Osteoblast (primary cell): ENCODE measurements at regions not wholly inside any gene's neighbourhood (a gene's known extent, or its start where the extent isn't known, plus 50 kb on each side); places are given as distances from the start of the nearest gene placed in this dataset.
"Not testable (repeated sequence)": the region's sequence is repeated elsewhere in the genome, so short reads cannot be mapped to it uniquely, and the experiment has no call there.

Experiments
- DNase-seq: peaks from one replicate; pipeline ENCODE4 v3.0.0; 2011; ENCODE audit warnings: low spot score, mixed read lengths; ENCODE audit not compliant: insufficient read length; ENCODE audit errors: missing footprints
- H2AFZ ChIP-seq: 2 replicates; pipeline ENCODE4 v1.6.0; 2011; ENCODE audit warnings: mild to moderate bottlenecking, low read length
- H3K27ac ChIP-seq: 2 replicates; pipeline ENCODE4 v1.5.1; 2011; ENCODE audit warnings: mild to moderate bottlenecking, low read depth, low read length, moderate library complexity
- H3K27me3 ChIP-seq: 2 replicates; pipeline ENCODE4 v1.6.0; 2012; ENCODE audit warnings: mild to moderate bottlenecking, control low read depth, inconsistent platforms, low read length, moderate library complexity; ENCODE audit not compliant: insufficient read depth
- H3K36me3 ChIP-seq: 2 replicates; pipeline ENCODE4 v1.5.1; 2011; ENCODE audit warnings: mild to moderate bottlenecking, low read length, control low read depth, moderate library complexity; ENCODE audit not compliant: insufficient read depth
- H3K4me1 ChIP-seq: 2 replicates; pipeline ENCODE4 v1.5.1; 2011; ENCODE audit warnings: mild to moderate bottlenecking, low read length, control low read depth, moderate library complexity; ENCODE audit not compliant: insufficient read depth
- H3K4me2 ChIP-seq: 2 replicates; pipeline ENCODE4 v1.6.0; 2011; ENCODE audit warnings: mild to moderate bottlenecking, low read length; ENCODE audit not compliant: insufficient read depth
- H3K4me3 ChIP-seq: fragments of 200-600 bp; sonication (generic); 3 replicates; pipeline ENCODE4 v1.5.1; 2012; ENCODE audit warnings: mild to moderate bottlenecking, low read length, inconsistent platforms; ENCODE audit not compliant: insufficient read depth
- H3K79me2 ChIP-seq: 2 replicates; pipeline ENCODE4 v1.6.0; 2012; ENCODE audit warnings: mild to moderate bottlenecking, low read length, control low read depth, inconsistent platforms; ENCODE audit not compliant: insufficient read depth
- H3K9me3 ChIP-seq: 2 replicates; pipeline ENCODE4 v1.5.1; 2011; ENCODE audit warnings: low read depth, low read length, control low read depth
- H4K20me1 ChIP-seq: 2 replicates; pipeline ENCODE4 v1.6.0; 2012; ENCODE audit warnings: mild to moderate bottlenecking, low read length, control low read depth; ENCODE audit not compliant: insufficient read depth
- TF ChIP-seq, protein P1 (sequence below): IDR thresholded peaks from 2 replicates; pipeline ENCODE4 v1.5.1; 2011; ENCODE audit warnings: mild to moderate bottlenecking, low read depth, low read length, moderate library complexity; ENCODE audit errors: extremely low read depth

DNA sequence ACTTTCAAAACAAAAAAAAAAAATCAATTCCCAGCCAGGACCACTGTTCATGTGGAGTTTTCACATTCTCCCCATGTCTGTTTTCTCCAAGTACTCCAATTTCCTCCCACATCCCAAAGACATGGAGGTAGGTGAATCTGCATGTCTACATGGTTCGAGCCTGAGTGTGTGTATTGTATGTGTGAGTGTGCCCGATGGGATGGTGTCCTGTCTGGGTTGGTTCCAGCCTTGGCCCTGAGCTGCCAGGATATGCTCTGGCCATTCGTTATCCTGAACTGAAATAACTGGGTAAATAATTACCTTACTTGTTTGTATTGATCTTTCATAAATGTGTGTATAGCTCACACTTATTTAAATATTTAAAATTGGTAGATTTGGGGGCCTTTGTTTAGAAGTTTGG, 452.3 kb upstream of the RORB start:
- no peaks in the 10 kb centered on the region for H3K36me3 ChIP-seq
- no peaks in the 10 kb centered on the region for H3K4me1 ChIP-seq
- no peak for DNase-seq
- no peaks in the 10 kb centered on the region for H3K27me3 ChIP-seq
- no peak overlapping the region for H3K4me2 ChIP-seq
- H3K79me2 ChIP-seq = no peaks in the 10 kb centered on the region
- H3K27ac ChIP-seq = no peak overlapping the region
- TF ChIP-seq, protein P1, sequence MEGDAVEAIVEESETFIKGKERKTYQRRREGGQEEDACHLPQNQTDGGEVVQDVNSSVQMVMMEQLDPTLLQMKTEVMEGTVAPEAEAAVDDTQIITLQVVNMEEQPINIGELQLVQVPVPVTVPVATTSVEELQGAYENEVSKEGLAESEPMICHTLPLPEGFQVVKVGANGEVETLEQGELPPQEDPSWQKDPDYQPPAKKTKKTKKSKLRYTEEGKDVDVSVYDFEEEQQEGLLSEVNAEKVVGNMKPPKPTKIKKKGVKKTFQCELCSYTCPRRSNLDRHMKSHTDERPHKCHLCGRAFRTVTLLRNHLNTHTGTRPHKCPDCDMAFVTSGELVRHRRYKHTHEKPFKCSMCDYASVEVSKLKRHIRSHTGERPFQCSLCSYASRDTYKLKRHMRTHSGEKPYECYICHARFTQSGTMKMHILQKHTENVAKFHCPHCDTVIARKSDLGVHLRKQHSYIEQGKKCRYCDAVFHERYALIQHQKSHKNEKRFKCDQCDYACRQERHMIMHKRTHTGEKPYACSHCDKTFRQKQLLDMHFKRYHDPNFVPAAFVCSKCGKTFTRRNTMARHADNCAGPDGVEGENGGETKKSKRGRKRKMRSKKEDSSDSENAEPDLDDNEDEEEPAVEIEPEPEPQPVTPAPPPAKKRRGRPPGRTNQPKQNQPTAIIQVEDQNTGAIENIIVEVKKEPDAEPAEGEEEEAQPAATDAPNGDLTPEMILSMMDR = no peak
- H4K20me1 ChIP-seq = no peaks in the 10 kb centered on the region
- H2AFZ ChIP-seq = no peak overlapping the region
- no peak overlapping the region for H3K4me3 ChIP-seq
- no peaks in the 10 kb centered on the region for H3K9me3 ChIP-seq

DNA sequence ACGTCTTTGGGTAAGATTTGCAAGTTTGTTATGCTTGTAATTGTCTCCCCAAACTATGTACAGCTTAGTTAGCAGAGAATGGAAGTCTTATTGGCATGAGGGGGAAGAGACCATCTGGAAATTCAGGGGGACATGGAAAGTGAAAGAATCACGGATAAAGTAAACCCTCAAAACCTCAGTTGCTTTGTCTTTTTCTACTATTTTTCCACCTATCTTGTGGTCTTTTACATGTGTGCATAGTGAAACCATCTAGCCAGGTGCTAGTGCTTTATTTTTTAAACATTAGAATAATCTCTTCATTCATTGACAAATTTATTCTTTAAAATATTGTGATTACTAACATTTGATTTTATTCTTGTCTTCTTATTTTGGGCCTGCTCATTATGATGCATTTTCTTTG, 441.1 kb upstream of the RORB start:
- no peaks in the 10 kb centered on the region for H3K9me3 ChIP-seq
- H3K27ac ChIP-seq = no peak overlapping the region
- no peaks in the 10 kb centered on the region for H4K20me1 ChIP-seq
- no peaks in the 10 kb centered on the region for H3K36me3 ChIP-seq
- H3K4me3 ChIP-seq = no peak overlapping the region
- no peak overlapping the region for H3K4me2 ChIP-seq
- DNase-seq = no peak
- H2AFZ ChIP-seq = no peak overlapping the region
- H3K4me1 ChIP-seq = no peaks in the 10 kb centered on the region
- TF ChIP-seq, protein P1 = no peak
- no peaks in the 10 kb centered on the region for H3K79me2 ChIP-seq
- no peaks in the 10 kb centered on the region for H3K27me3 ChIP-seq

DNA sequence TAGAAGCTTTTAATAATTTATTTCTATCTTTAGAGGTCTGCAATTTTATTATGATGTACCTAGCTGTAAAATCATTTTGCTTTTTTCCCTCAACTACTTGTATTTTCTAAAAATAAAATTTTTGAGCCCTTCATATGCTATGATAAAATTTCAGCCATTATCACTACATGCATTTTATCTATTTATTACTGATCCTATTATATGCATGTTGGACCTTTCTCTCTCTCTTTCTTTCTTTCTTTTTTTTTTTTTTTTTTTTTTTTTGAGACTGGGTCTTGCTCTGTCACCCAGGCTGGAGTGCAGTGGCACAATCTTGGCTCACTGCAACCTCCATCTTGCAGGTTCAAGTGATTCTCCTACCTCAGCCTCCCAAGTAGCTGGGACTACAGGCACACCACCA, 440.1 kb upstream of the RORB start:
- not testable (repeated sequence) for H4K20me1 ChIP-seq, H3K9me3 ChIP-seq, H3K27me3 ChIP-seq, H3K4me2 ChIP-seq, H3K4me3 ChIP-seq, H3K36me3 ChIP-seq, H3K4me1 ChIP-seq, DNase-seq, H3K27ac ChIP-seq, H2AFZ ChIP-seq, H3K79me2 ChIP-seq

DNA sequence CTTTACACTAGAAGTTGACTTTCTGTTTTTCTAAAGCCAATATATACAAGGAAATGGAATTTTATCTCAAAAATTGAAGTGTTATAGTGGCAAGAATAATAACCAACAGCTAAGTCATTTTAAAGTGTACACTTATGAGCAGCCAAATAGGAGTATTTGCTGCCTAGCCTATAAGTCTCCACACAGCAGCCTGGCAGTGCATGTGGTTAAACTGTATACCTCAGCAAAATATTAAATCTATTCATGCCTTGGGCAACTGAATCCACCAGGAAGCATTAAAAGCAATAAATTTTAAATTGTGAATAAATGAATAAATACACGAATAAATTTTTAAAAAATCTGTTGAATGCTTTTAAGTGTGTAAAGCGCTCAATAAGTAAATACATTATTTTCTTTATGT, 432.4 kb upstream of the RORB start:
- Histone ChIP-seq H2AFZ (no peak overlapping the region), H4K20me1 (no peaks in the 10 kb centered on the region), H3K4me3 (no peak overlapping the region), H3K79me2 (no peaks in the 10 kb centered on the region), H3K27ac (no peak overlapping the region), H3K36me3 (no peaks in the 10 kb centered on the region), H3K27me3 (no peaks in the 10 kb centered on the region), H3K4me2 (no peak overlapping the region), H3K4me1 (no peaks in the 10 kb centered on the region), H3K9me3 (no peaks in the 10 kb centered on the region)
- no peak for DNase-seq
- TF ChIP-seq, protein P1 = no peak

DNA sequence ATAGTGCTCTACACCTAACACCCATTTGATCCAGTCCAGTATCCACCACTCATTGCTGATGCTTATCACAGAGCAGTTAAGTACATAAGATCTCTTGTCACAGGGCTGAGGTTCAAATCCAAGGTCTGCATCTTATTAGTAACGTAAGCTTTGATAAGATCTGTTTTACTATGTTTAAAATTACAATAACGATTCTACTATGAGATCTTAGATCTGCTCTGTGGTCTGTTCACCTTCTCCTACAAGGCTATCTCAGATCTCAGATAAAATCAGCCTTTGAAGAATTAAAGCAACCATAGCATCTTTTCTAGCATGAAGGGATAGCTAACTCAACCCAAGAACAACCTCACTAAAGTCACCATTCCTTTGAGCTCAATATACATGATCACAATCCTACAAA, 431.0 kb upstream of the RORB start:
- Histone ChIP-seq H3K27me3 (no peaks in the 10 kb centered on the region), H3K79me2 (no peaks in the 10 kb centered on the region), H2AFZ (no peak overlapping the region), H3K4me3 (no peak overlapping the region), H3K4me2 (no peak overlapping the region), H3K9me3 (no peaks in the 10 kb centered on the region), H4K20me1 (no peaks in the 10 kb centered on the region), H3K27ac (no peak overlapping the region), H3K36me3 (no peaks in the 10 kb centered on the region), H3K4me1 (no peaks in the 10 kb centered on the region)
- no peak for DNase-seq
- TF ChIP-seq, protein P1 = no peak
